ENCODE measurements at regions not wholly inside any gene's neighbourhood (a gene's known extent, or its start where the extent isn't known, plus 50 kb on each side); places are given as distances from the start of the nearest gene placed in this dataset.

- H3K36me3 ChIP-seq (ENCODE audit: control insufficient read depth, insufficient read depth, low read length), result no peaks in the 10 kb centered on the region
- TF ChIP-seq, protein P1, sequence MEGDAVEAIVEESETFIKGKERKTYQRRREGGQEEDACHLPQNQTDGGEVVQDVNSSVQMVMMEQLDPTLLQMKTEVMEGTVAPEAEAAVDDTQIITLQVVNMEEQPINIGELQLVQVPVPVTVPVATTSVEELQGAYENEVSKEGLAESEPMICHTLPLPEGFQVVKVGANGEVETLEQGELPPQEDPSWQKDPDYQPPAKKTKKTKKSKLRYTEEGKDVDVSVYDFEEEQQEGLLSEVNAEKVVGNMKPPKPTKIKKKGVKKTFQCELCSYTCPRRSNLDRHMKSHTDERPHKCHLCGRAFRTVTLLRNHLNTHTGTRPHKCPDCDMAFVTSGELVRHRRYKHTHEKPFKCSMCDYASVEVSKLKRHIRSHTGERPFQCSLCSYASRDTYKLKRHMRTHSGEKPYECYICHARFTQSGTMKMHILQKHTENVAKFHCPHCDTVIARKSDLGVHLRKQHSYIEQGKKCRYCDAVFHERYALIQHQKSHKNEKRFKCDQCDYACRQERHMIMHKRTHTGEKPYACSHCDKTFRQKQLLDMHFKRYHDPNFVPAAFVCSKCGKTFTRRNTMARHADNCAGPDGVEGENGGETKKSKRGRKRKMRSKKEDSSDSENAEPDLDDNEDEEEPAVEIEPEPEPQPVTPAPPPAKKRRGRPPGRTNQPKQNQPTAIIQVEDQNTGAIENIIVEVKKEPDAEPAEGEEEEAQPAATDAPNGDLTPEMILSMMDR (IDR thresholded peaks at IDR 0.05; ENCODE audit: insufficient read depth, low read length, severe bottlenecking), result no peak
- FAIRE-seq (no peak), DNase-seq (ENCODE audit: low read depth) (no peak)
- no peak overlapping the region for H3K4me3 ChIP-seq (ENCODE audit: low read depth, low read length)
- H3K27me3 ChIP-seq (ENCODE audit: control insufficient read depth, insufficient read depth, low read length), result no peaks in the 10 kb centered on the region
Measured at GRCh38 chr9:71191708-71192107, 70.3 kb upstream of the TRPM3 start.

- H3K4me3 ChIP-seq (ENCODE audit: low read depth, low read length), result no peak overlapping the region
Measured at GRCh38 chr9:71183251-71183650, 61.8 kb upstream of the TRPM3 start.

DNA sequence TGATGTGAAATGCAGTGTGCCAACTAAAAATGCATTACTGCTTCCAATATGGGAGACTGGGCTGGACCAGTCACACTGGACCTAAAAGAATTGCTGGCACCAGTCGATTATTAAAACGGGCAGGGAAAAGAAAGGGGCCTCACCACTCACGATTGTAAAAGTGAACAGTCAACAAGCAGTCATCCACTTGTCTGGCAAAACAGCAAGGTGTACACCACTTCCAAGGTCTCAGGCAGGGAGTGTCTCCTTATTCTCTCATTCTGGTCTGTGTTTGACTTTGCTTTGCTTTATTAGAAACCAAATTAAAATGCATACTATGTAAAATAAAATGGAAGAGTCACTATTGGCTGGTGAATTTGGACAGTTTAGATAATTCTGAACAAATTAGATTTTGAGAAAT, 57.8 kb upstream of the TRPM3 start:
- no peak for FAIRE-seq
- Histone ChIP-seq H3K27me3 (ENCODE audit: control insufficient read depth, insufficient read depth, low read length) (no peaks in the 10 kb centered on the region), H3K4me3 (ENCODE audit: low read depth, low read length) (no peak overlapping the region), H3K36me3 (ENCODE audit: control insufficient read depth, insufficient read depth, low read length) (no peaks in the 10 kb centered on the region)
- TF ChIP-seq, protein P1 (IDR thresholded peaks at IDR 0.05; ENCODE audit: insufficient read depth, low read length, severe bottlenecking), result no peak
- no peak for DNase-seq (ENCODE audit: low read depth)

More at GRCh38 chr9:71183251-71183650, 61.8 kb upstream of the TRPM3 start:
- no peak for DNase-seq (ENCODE audit: low read depth)
- Histone ChIP-seq H3K27me3 (ENCODE audit: control insufficient read depth, insufficient read depth, low read length) (no peaks in the 10 kb centered on the region), H3K36me3 (ENCODE audit: control insufficient read depth, insufficient read depth, low read length) (no peaks in the 10 kb centered on the region)
- no peak for FAIRE-seq
- TF ChIP-seq, protein P1 (IDR thresholded peaks at IDR 0.05; ENCODE audit: insufficient read depth, low read length, severe bottlenecking), result no peak

GRCh38 chr9:71177901-71178300, 56.5 kb upstream of the TRPM3 start:
- H3K36me3 ChIP-seq (ENCODE audit: control insufficient read depth, insufficient read depth, low read length), result no peaks in the 10 kb centered on the region
- H3K4me3 ChIP-seq (ENCODE audit: low read depth, low read length), result no peak overlapping the region
- DNase-seq (ENCODE audit: low read depth) (no peak), FAIRE-seq (no peak)
- TF ChIP-seq, protein P1 (IDR thresholded peaks at IDR 0.05; ENCODE audit: insufficient read depth, low read length, severe bottlenecking), result no peak
- no peaks in the 10 kb centered on the region for H3K27me3 ChIP-seq (ENCODE audit: control insufficient read depth, insufficient read depth, low read length)

DNA sequence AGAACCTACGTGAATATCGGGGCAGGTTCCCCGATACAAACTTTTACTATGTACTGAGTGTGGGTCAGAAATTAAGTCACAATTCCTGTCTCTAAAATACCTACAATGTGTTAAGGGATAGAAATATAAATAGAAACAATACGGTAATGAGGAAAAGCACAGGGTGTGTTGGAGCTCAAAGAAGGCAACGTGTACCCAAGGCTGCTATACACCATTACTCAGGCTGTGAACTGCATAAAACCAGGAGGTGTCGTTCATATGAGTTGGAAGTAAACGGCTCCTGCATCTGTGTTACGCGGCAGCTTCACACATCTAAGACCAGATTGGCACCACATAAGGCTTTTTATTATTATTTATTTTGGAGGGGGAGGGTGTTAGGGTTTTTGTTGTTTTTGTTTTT, 50.1 kb upstream of the TRPM3 start:
- no peak for DNase-seq (ENCODE audit: low read depth)
- H3K36me3 ChIP-seq (ENCODE audit: control insufficient read depth, insufficient read depth, low read length), result no peaks in the 10 kb centered on the region
- H3K4me3 ChIP-seq (ENCODE audit: low read depth, low read length), result no peak overlapping the region
- FAIRE-seq, result no peak
- H3K27me3 ChIP-seq (ENCODE audit: control insufficient read depth, insufficient read depth, low read length), result no peaks in the 10 kb centered on the region
- TF ChIP-seq, protein P1 (IDR thresholded peaks at IDR 0.05; ENCODE audit: insufficient read depth, low read length, severe bottlenecking), result no peak

Measured in bronchial epithelial cell (primary cell).